Left lung (tissue), 4 donors: ENCODE measurements at regions not wholly inside any gene's neighbourhood (a gene's known extent, or its start where the extent isn't known, plus 50 kb on each side); places are given as distances from the start of the nearest gene placed in this dataset.
A peak's percentile ranks its signal among the peaks of the same experiment; 100 is the strongest.

Experiments used
- ATAC-seq: fragments of 200-7000 bp; cut with Tn5 transposase; one replicate; pipeline ENCODE4 v1.9.1; 2020; ENCODE audit warnings: moderate library complexity
- DNase-seq, 4 donors: peaks; one replicate each; pipeline ENCODE4 v3.0.0-alpha.2; 2013 to 2020
- H3K27ac ChIP-seq, 2 donors: fragments of 200-600 bp; sonication (generic) in 1 of 2; one replicate each; pipeline versions ENCODE4 v1.5.0 to v1.8.0; 2020 to 2021
- H3K27me3 ChIP-seq, 2 donors: fragments of 200-600 bp; sonication (generic) in 1 of 2; one replicate each; pipeline versions ENCODE4 v1.5.0 to v1.8.0; 2020 to 2021
- H3K36me3 ChIP-seq, 2 donors: fragments of 200-600 bp; sonication (generic) in 1 of 2; one replicate each; pipeline versions ENCODE4 v1.5.0 to v1.8.0; 2020 to 2021
- H3K4me1 ChIP-seq, 2 donors: fragments of 200-600 bp; one replicate each; pipeline ENCODE4 v1.8.0; 2021
- H3K4me3 ChIP-seq, 2 donors: fragments of 200-600 bp; sonication (generic) in 1 of 2; one replicate each; pipeline versions ENCODE4 v1.5.0 to v1.8.0; 2020 to 2021; ENCODE audit warnings: mild to moderate bottlenecking in 1 of 2
- H3K9me3 ChIP-seq, 2 donors: fragments of 200-600 bp; sonication (generic) in 1 of 2; one replicate each; pipeline versions ENCODE4 v1.5.0 to v1.8.0; 2020 to 2021
- intact Hi-C, 2 donors: fragments of 100-400 bp; cut with DNase I; formaldehyde crosslinking; loops; one replicate each; pipeline versions ENCODE4 v1.11.2 to v1.14.2; 2022
- TF ChIP-seq, protein P1 (sequence below), 2 donors: fragments of 200-600 bp; sonication (generic) in 1 of 2; IDR thresholded peaks; one replicate each; pipeline versions ENCODE4 v1.5.0 to v1.8.0; 2021; ENCODE audit warnings: antibody characterized with exemption in 2 of 2
- donor health status: DM: no; HTN: yes; CAD: no.
- donor health status: DM: no; HTN: no; CAD: no.

DNA sequence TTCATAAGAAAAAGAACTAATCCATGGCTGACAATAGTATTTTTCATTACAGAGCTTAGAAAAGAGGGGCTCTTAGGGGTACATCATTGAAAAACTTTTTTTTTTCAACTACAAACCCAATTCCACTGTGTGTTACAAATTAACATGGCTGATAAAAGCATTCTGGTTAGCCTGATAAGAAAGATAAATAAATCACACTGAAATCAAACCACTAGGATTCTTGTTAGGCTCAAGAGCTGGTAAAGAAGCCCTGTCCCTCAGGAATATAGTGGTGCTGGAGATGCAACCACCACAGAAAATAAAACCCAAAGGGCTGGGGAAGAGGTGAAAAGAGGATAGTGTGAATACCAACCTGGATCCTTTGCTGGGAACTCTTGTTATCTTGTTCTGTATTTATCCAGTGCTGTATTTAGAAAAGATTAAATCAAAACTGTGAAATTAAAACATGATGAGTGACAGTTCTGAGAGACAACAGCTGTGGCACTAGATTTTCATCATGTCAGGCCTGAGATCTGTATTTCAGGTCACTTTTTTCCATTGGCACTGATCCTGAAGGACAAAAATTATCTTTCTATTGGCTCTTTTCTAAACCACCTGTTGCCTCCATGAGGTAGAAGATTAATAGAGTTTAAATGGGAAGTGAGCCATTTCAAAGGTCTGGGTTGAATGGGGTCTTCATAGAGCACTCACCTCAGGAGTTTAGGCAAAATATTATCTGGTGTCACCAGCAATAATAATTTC, 118.6 kb downstream of the ARRDC3 start:
- H3K4me1 ChIP-seq = peaks cover 0 to 9% of the 10 kb centered on the region in 2 donors
- H3K27ac ChIP-seq = no peak overlapping the region
- TF ChIP-seq, protein P1, sequence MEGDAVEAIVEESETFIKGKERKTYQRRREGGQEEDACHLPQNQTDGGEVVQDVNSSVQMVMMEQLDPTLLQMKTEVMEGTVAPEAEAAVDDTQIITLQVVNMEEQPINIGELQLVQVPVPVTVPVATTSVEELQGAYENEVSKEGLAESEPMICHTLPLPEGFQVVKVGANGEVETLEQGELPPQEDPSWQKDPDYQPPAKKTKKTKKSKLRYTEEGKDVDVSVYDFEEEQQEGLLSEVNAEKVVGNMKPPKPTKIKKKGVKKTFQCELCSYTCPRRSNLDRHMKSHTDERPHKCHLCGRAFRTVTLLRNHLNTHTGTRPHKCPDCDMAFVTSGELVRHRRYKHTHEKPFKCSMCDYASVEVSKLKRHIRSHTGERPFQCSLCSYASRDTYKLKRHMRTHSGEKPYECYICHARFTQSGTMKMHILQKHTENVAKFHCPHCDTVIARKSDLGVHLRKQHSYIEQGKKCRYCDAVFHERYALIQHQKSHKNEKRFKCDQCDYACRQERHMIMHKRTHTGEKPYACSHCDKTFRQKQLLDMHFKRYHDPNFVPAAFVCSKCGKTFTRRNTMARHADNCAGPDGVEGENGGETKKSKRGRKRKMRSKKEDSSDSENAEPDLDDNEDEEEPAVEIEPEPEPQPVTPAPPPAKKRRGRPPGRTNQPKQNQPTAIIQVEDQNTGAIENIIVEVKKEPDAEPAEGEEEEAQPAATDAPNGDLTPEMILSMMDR (IDR thresholded peaks at IDR 0.05) = no peak
- no peaks in the 10 kb centered on the region for H3K36me3 ChIP-seq
- H3K9me3 ChIP-seq = peaks cover 0 to 2% of the 10 kb centered on the region in 2 donors
- intact Hi-C loops = no loop called here
- DNase-seq (no peak), ATAC-seq (peak; percentile 27)
- H3K4me3 ChIP-seq = no peak overlapping the region
- no peaks in the 10 kb centered on the region for H3K27me3 ChIP-seq

DNA sequence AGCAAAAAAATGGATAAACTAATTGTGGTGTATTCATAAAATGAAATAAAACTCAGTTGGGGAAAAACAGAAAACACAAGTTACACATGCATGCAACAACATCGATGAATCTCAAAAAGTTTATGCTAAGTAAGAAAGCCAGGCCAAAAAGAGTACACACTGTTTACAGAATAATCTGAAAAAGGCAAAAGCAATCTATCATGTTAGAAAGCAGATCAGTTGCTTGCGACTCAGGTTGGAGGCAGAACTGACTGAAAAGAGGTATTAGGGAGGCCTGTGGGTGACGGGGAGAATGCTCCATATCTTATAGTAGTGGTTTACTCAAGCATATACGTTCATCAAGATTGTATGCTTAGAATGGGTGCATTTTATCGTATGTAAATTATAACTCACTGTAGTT, 119.2 kb downstream of the ARRDC3 start:
- Histone ChIP-seq H3K9me3 (peaks cover 0 to 2% of the 10 kb centered on the region in 2 donors), H3K4me1 (peaks cover 0 to 9% of the 10 kb centered on the region in 2 donors), H3K27ac (no peak overlapping the region), H3K36me3 (no peaks in the 10 kb centered on the region), H3K4me3 (no peak overlapping the region), H3K27me3 (no peaks in the 10 kb centered on the region)
- intact Hi-C loops = no loop called here
- TF ChIP-seq, protein P1 (IDR thresholded peaks at IDR 0.05) = no peak
- ATAC-seq (no peak), DNase-seq (no peak)

DNA sequence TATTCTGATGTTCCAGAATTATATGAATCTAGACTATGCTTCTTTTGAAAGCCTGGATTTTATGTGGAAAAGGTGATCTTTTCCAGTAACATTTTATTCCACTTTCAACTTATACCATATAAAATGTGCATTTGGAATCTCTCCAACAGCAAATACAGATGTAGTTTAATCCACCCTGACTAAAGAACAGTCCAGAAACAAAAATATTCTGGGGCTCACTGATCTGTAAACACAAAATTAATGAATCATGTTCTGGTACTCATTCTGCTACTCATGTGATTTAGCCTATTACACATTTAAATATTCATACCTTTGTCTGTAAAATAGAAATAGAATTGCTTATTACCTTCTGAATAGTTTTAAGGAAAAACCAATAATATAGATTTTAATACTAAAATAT, 125.8 kb downstream of the ARRDC3 start:
- ATAC-seq = no peak
- intact Hi-C loops = no loop called here
- H3K4me3 ChIP-seq = no peak overlapping the region
- TF ChIP-seq, protein P1 (IDR thresholded peaks at IDR 0.05) = no peak
- no peaks in the 10 kb centered on the region for H3K9me3 ChIP-seq
- peaks cover 0 to 3% of the 10 kb centered on the region in 2 donors for H3K4me1 ChIP-seq
- H3K27me3 ChIP-seq = no peaks in the 10 kb centered on the region
- H3K36me3 ChIP-seq = no peaks in the 10 kb centered on the region
- no peak for DNase-seq
- no peak overlapping the region for H3K27ac ChIP-seq

DNA sequence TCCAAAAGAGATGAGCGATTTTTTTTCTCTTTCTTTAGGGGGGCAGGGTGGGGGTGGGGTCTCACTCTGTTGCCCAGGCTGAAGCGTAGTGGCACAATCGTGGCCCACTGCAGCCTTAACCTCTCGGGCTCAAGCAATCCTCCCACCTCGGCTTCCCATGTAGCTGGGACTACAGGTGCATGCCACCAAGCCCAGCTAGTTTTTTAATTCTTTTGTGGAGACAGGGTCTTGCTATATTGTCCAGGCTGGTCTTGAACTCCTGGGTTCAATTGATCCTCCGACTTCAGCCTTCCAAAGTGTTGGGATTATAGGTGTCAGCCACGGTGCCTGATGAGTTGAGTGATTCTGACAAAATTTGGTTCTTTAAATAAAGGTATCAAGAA, 127.0 kb downstream of the ARRDC3 start:
- no peak overlapping the region for H3K4me3 ChIP-seq
- no peaks in the 10 kb centered on the region for H3K36me3 ChIP-seq
- H3K4me1 ChIP-seq = peaks cover 0 to 3% of the 10 kb centered on the region in 2 donors
- no peak for DNase-seq
- TF ChIP-seq, protein P1 (IDR thresholded peaks at IDR 0.05) = no peak
- no peaks in the 10 kb centered on the region for H3K27me3 ChIP-seq
- intact Hi-C loops = no loop called here
- no peaks in the 10 kb centered on the region for H3K9me3 ChIP-seq
- no peak overlapping the region for H3K27ac ChIP-seq
- ATAC-seq = no peak

DNA sequence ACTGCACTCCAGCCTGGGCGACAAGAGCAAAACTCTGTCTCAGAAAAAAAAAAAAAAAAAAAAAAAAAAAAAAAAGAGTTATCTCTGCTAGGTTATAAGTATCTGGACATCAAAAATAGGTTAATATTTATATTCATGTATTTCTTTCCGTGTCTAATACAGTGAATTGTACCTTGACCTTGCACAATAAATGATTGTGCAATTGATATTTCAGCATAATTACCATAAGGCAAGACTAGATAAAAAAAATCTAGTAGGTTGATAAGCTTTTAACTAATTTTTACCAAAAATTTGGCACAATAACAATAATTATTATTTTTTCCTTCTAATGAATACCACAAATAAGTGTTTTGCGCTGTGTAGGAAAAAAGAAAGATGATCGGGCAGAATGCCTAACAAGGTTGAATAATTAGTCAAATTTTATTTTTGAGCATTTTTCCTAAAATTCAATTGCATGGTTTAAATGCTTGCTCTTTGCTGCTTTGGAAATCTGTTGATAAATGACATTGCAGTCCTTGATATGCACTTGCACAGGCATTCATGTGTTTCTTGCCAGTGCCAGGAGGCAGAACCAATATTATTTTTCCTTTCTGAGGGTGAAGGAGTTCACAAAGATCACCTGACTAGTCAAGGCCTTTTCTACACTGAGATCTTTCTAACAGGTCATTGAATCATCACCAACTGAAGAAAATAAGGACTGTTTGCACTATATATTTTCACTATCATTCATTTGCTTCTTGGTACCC, 127.5 kb downstream of the ARRDC3 start:
- TF ChIP-seq, protein P1 (IDR thresholded peaks at IDR 0.05) = no peak
- DNase-seq (no peak), ATAC-seq (no peak)
- Histone ChIP-seq H3K4me3 (no peak overlapping the region), H3K27ac (no peak overlapping the region), H3K27me3 (no peaks in the 10 kb centered on the region), H3K9me3 (no peaks in the 10 kb centered on the region), H3K4me1 (peaks cover 0 to 3% of the 10 kb centered on the region in 2 donors), H3K36me3 (no peaks in the 10 kb centered on the region)
- intact Hi-C loops = no loop called here
